ENCODE measurements at regions not wholly inside any gene's neighbourhood (a gene's known extent, or its start where the extent isn't known, plus 50 kb on each side); places are given as distances from the start of the nearest gene placed in this dataset.

- no peak overlapping the region for H3K4me3 ChIP-seq
- in situ Hi-C loops (cut with MboI; ENCODE audit: low sequenced_read_pairs in 4 of 4) = no loop called here
- H3K27me3 ChIP-seq = no peaks in the 10 kb centered on the region
- no peak for DNase-seq
- no peaks in the 10 kb centered on the region for H3K9me3 ChIP-seq
- ATAC-seq = no peak
- H3K36me3 ChIP-seq = no peaks in the 10 kb centered on the region
- no peak overlapping the region for H3K27ac ChIP-seq
- TF ChIP-seq CTCF (IDR thresholded peaks at IDR 0.05 in 4 of 5, conservative IDR thresholded peaks at IDR 0.05 in 1 of 5) = no peak
- TF ChIP-seq POLR2A (IDR thresholded peaks at IDR 0.05) = no peak
- H3K4me1 ChIP-seq = no peaks in the 10 kb centered on the region
- intact Hi-C loops (cut with DNase I; ENCODE audit: low total_unique reads) = no loop called here
These were observed 632.6 kb upstream of the INTU start for GRCh38 chr4:127000110-127000509.

DNA sequence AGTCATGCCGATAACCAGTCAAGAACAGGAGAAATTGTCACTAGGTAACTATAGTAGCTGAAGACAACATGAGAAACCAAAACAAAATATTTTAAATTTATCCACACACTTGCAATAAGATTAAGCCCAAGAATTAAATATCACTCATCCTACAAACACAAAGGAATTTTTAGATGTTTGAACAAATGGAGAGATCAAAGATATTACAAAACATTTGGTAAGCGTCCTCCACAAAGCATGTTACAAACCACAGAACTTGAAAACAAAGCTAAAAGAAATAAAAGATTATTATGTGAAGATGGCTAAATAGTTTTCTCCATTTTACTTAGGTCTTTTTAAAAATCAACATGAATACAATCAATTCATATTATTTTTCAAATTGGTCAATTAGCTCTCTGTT is 631.9 kb upstream of the INTU start:
- intact Hi-C loops (cut with DNase I; ENCODE audit: low total_unique reads) = no loop called here
- Histone ChIP-seq H3K4me1 (no peaks in the 10 kb centered on the region), H3K27ac (no peak overlapping the region), H3K36me3 (no peaks in the 10 kb centered on the region), H3K9me3 (no peaks in the 10 kb centered on the region), H3K4me3 (no peak overlapping the region), H3K27me3 (no peaks in the 10 kb centered on the region)
- ATAC-seq (no peak), DNase-seq (no peak)
- in situ Hi-C loops (cut with MboI; ENCODE audit: low sequenced_read_pairs in 4 of 4) = no loop called here
- TF ChIP-seq CTCF (IDR thresholded peaks at IDR 0.05 in 4 of 5, conservative IDR thresholded peaks at IDR 0.05 in 1 of 5) = no peak
- TF ChIP-seq POLR2A (IDR thresholded peaks at IDR 0.05) = no peak

DNA sequence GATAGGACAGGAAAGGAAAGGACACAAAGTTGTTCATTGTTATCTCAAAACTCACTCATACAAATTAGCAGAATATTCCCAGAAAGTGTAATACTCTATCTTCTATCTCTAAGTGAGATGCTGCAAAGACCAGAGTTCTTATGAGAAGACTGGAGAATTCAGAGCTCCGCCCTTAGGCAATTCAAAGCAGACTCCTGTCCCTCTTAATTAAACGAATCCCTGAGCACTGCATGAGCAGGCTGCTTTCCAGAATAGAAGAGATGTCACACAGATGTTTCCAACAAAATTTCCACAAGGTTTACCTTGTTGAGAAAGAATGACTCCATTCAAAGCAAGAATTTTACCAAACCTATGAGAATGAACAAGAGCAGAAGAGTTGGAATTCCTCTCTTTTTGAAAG is 630.8 kb upstream of the INTU start:
- H3K27ac ChIP-seq = no peak overlapping the region
- H3K4me3 ChIP-seq = no peak overlapping the region
- H3K36me3 ChIP-seq = no peaks in the 10 kb centered on the region
- no peaks in the 10 kb centered on the region for H3K9me3 ChIP-seq
- in situ Hi-C loops (cut with MboI; ENCODE audit: low sequenced_read_pairs in 4 of 4) (no loop called here), intact Hi-C loops (cut with DNase I; ENCODE audit: low total_unique reads) (no loop called here)
- H3K4me1 ChIP-seq = no peaks in the 10 kb centered on the region
- ATAC-seq = no peak
- no peak for DNase-seq
- H3K27me3 ChIP-seq = no peaks in the 10 kb centered on the region
- TF ChIP-seq CTCF (IDR thresholded peaks at IDR 0.05 in 4 of 5, conservative IDR thresholded peaks at IDR 0.05 in 1 of 5) = no peak
- TF ChIP-seq POLR2A (IDR thresholded peaks at IDR 0.05) = no peak

- H3K27ac ChIP-seq = no peak overlapping the region
- H3K27me3 ChIP-seq = no peaks in the 10 kb centered on the region
- H3K4me1 ChIP-seq = no peaks in the 10 kb centered on the region
- H3K36me3 ChIP-seq = no peaks in the 10 kb centered on the region
- intact Hi-C loops (cut with DNase I; ENCODE audit: low total_unique reads) = no loop called here
- TF ChIP-seq CTCF (IDR thresholded peaks at IDR 0.05 in 4 of 5, conservative IDR thresholded peaks at IDR 0.05 in 1 of 5) (no peak), POLR2A (IDR thresholded peaks at IDR 0.05) (no peak)
- DNase-seq (no peak), ATAC-seq (no peak)
- no peaks in the 10 kb centered on the region for H3K9me3 ChIP-seq
- in situ Hi-C loops (cut with MboI; ENCODE audit: low sequenced_read_pairs in 4 of 4) = no loop called here
- H3K4me3 ChIP-seq = no peak overlapping the region
These were observed 626.3 kb upstream of the INTU start for GRCh38 chr4:127006446-127006877.

GRCh38 chr4:127007305-127007704 is 625.5 kb upstream of the INTU start:
- Histone ChIP-seq H3K4me3 (no peak overlapping the region), H3K4me1 (no peaks in the 10 kb centered on the region), H3K36me3 (no peaks in the 10 kb centered on the region), H3K27me3 (no peaks in the 10 kb centered on the region), H3K27ac (no peak overlapping the region), H3K9me3 (no peaks in the 10 kb centered on the region)
- ATAC-seq (no peak), DNase-seq (no peak)
- in situ Hi-C loops (cut with MboI; ENCODE audit: low sequenced_read_pairs in 4 of 4) (no loop called here), intact Hi-C loops (cut with DNase I; ENCODE audit: low total_unique reads) (no loop called here)
- TF ChIP-seq POLR2A (IDR thresholded peaks at IDR 0.05) (no peak), CTCF (IDR thresholded peaks at IDR 0.05 in 4 of 5, conservative IDR thresholded peaks at IDR 0.05 in 1 of 5) (no peak)
